Heart right ventricle (tissue), 16 donors: ENCODE measurements at regions not wholly inside any gene's neighbourhood (a gene's known extent, or its start where the extent isn't known, plus 50 kb on each side); places are given as distances from the start of the nearest gene placed in this dataset.

Experiments
- ATAC-seq, 8 donors: fragments of 200-7000 bp; cut with Tn5 transposase; one replicate each; pipeline ENCODE4 v1.9.1; 2020; ENCODE audit warnings: mild to moderate bottlenecking in 8 of 8, moderate library complexity in 8 of 8, moderate number of reproducible peaks in 1 of 8
- DNase-seq, 2 donors: peaks; one replicate each; pipeline ENCODE4 v3.0.0-alpha.2; 2020
- H3K27ac ChIP-seq, 10 donors: fragments of 200-600 bp; sonication (generic) in 2 of 10; one replicate each; pipeline versions ENCODE4 v1.5.0 to v1.8.0; 2020 to 2022; ENCODE audit warnings: mild to moderate bottlenecking in 3 of 10
- H3K27me3 ChIP-seq, 7 donors: fragments of 200-600 bp; one replicate each; pipeline ENCODE4 v1.8.0; 2021 to 2022; ENCODE audit warnings: mild to moderate bottlenecking in 2 of 7
- H3K36me3 ChIP-seq, 9 donors: fragments of 200-600 bp; sonication (generic) in 1 of 9; one replicate each; pipeline versions ENCODE4 v1.5.0 to v1.8.0; 2020 to 2022; ENCODE audit warnings: mild to moderate bottlenecking in 2 of 9
- H3K4me1 ChIP-seq, 9 donors: fragments of 200-600 bp; sonication (generic) in 1 of 9; one replicate each; pipeline versions ENCODE4 v1.5.0 to v1.8.0; 2020 to 2022; ENCODE audit warnings: mild to moderate bottlenecking in 4 of 9
- H3K4me3 ChIP-seq, 10 donors: fragments of 200-600 bp; sonication (generic) in 2 of 10; one replicate each; pipeline versions ENCODE4 v1.5.0 to v1.8.0; 2020 to 2022; ENCODE audit warnings: mild to moderate bottlenecking in 7 of 10, moderate library complexity in 2 of 10
- H3K9me3 ChIP-seq, 11 donors: fragments of 200-600 bp in 10 of 11; sonication (generic) in 2 of 11; one replicate each; pipeline versions ENCODE4 v1.5.0 to v1.8.0; 2013 to 2022; ENCODE audit warnings: mild to moderate bottlenecking in 2 of 11, control low read depth in 1 of 11, moderate library complexity in 1 of 11
- WGBS, 2 donors: extraction: QIAGEN DNeasy Blood & Tissue Kit; methylation state at CpG; one replicate each; pipeline ENCODE4 v1.1.7; 2013; ENCODE audit warnings: inconsistent platforms in 1 of 2; 5-methylcytosine and 5-hydroxymethylcytosine counted together
- intact Hi-C, 10 donors: fragments of 100-400 bp; cut with DNase I; formaldehyde crosslinking; loops; one replicate each; pipeline versions ENCODE4 v1.11.1 to v1.14.2; 2022
- TF ChIP-seq, protein P1 (sequence below), 9 donors: fragments of 200-600 bp; sonication (generic) in 2 of 9; IDR thresholded peaks; one replicate each; pipeline versions ENCODE4 v1.5.0 to v1.8.0; 2021 to 2022; ENCODE audit warnings: antibody characterized with exemption in 9 of 9, mild to moderate bottlenecking in 5 of 9, moderate library complexity in 1 of 9
- donor health status: Arrhythmogenic right ventricular cardiomyopathy.
- donor health status: ischemic (EF 13 %, LVEDD 7.1; RV severe dilation, severe dysfunction).
- donor health status: healthy with polysubstance abuse.
- donor health status: DM: no; HTN: yes; CAD: no.
- donor health status: DM: no; HTN: no; CAD: no.
- donor health status: ischemic (EF 25% LVEDD 6.9; RV normal size, moderate dysfunction).
- donor health status: ischemic (EF 25% LVEDD 5.7; RV mildly dilated, moderate dysfunction).
- donor health status: healthy.
- donor health status: DM: yes; HTN: yes; CAD: no.
- donor health status: Ischemic cardiomyopathy.
- donor health status: ischemic (EF 35%, LVEDD 5.7; RV mildly dilated, moderate dysfunction).
- donor health status: nonischemic (EF 11% LVEDD 7.7; RV severe dilation, severe dysfunction).
- donor health status: DM: yes; HTN: yes; CAD: no.
- donor health status: PGD.
- donor health status: ischemic (EF 29% LVEDD 5.4; RV normal size, mild dysfunction).
- donor health status: nonischemic (EF 23%, LVEDD 6.1; RV moderate dilation, normal function).

DNA sequence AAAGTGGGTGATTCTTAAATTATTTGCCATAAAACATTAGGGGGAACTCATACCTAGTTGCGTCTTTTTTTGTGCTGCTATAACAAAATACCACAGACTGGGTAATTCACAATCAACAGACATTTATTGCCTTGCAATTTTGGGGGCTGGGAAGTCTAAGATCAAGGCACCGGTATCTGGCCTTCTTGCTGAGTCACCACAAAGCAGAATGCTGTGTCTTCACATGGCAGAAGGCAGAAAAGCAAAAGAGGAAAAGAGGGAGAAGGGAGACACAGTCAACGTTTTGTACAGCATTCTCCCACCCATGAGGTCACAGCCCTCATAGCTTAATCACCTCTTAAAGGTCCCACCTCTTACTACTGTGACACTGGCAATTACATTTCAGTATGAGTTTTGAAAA is 291.0 kb downstream of the CHRM3 start:
- Histone ChIP-seq H3K4me1 (no peaks in the 10 kb centered on the region), H3K27ac (no peak overlapping the region), H3K4me3 (no peak overlapping the region), H3K9me3 (no peaks in the 10 kb centered on the region), H3K36me3 (no peaks in the 10 kb centered on the region), H3K27me3 (peaks cover 0 to 5% (median 0%) of the 10 kb centered on the region in 7 donors)
- no peak for ATAC-seq
- no peak for DNase-seq
- TF ChIP-seq, protein P1, sequence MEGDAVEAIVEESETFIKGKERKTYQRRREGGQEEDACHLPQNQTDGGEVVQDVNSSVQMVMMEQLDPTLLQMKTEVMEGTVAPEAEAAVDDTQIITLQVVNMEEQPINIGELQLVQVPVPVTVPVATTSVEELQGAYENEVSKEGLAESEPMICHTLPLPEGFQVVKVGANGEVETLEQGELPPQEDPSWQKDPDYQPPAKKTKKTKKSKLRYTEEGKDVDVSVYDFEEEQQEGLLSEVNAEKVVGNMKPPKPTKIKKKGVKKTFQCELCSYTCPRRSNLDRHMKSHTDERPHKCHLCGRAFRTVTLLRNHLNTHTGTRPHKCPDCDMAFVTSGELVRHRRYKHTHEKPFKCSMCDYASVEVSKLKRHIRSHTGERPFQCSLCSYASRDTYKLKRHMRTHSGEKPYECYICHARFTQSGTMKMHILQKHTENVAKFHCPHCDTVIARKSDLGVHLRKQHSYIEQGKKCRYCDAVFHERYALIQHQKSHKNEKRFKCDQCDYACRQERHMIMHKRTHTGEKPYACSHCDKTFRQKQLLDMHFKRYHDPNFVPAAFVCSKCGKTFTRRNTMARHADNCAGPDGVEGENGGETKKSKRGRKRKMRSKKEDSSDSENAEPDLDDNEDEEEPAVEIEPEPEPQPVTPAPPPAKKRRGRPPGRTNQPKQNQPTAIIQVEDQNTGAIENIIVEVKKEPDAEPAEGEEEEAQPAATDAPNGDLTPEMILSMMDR (IDR thresholded peaks at IDR 0.05): no peak
- intact Hi-C loops: no loop called here
- 59 to 66% methylated on average over 3 of the region's 3 CpGs for WGBS, 2 donors

DNA sequence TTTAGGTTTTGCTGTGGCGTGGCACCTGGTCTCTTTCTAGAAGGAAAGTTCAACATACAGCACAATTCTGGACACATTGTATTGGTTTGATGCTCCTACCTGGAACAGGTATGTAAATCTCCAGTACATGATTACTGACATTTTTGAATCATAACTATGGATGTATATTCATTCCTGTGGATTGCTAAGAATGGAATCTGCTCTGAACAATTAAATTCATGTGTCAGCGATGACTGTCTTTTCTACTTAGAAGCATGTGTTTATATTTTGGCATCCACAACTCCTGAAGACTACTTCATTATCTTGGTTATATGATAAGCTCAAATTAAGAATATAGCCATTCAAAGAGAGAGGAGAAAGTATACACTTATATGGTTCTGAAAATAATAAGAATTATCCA is 291.8 kb downstream of the CHRM3 start:
- Histone ChIP-seq H3K27me3 (peaks cover 0 to 5% (median 0%) of the 10 kb centered on the region in 7 donors), H3K4me3 (no peak overlapping the region), H3K9me3 (no peaks in the 10 kb centered on the region), H3K36me3 (no peaks in the 10 kb centered on the region), H3K4me1 (no peaks in the 10 kb centered on the region), H3K27ac (no peak overlapping the region)
- no peak for ATAC-seq
- TF ChIP-seq, protein P1 (IDR thresholded peaks at IDR 0.05): no peak
- DNase-seq: no peak
- 94 to 96% methylated on average over 2 of the region's 2 CpGs for WGBS, 2 donors
- intact Hi-C loops: no loop called here

DNA sequence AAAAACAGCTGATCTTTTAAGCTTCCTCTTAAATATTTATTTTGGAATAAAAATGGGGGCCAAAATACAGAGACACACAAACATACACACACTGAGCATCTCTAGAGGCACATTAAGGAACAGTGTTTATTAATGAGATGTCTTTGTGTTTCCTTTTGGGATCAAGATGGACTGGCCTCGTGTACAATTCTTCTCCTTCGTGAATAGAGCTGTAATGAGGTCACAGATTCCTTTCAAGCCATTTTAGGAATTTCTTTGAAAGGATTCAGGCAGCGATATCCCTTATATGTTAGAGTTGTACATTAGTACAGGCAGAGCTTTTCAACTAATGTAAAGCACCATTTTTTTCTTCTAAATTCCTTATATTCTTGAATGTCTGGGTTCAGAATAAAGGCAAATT is 295.7 kb downstream of the CHRM3 start:
- Histone ChIP-seq H3K4me1 (no peaks in the 10 kb centered on the region), H3K9me3 (no peaks in the 10 kb centered on the region), H3K4me3 (no peak overlapping the region), H3K27ac (no peak overlapping the region), H3K36me3 (no peaks in the 10 kb centered on the region), H3K27me3 (no peaks in the 10 kb centered on the region)
- no peak for DNase-seq
- WGBS, 2 donors: 41 to 46% methylated on average over 3 of the region's 3 CpGs
- no peak for ATAC-seq
- intact Hi-C loops: no loop called here
- TF ChIP-seq, protein P1 (IDR thresholded peaks at IDR 0.05): no peak

DNA sequence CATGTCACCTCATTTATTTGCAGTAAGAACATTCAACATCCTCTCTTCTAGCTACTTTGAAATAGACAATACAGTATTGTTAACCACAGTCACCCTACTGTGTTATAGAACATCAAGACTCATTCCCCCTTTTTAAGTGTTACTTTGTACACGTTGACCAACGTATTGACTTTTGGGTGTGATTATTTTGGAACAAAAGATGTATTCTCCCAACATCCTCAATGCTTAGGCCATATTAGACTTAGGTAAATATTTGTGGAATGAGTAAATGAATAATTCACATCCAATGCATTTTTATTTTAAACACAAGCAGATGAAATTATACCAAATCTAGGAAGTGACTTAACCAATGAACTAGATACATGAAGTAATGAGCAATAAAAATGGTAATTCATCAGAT is 296.6 kb downstream of the CHRM3 start:
- intact Hi-C loops: no loop called here
- Histone ChIP-seq H3K4me3 (no peak overlapping the region), H3K4me1 (no peaks in the 10 kb centered on the region), H3K27ac (no peak overlapping the region), H3K9me3 (no peaks in the 10 kb centered on the region), H3K36me3 (no peaks in the 10 kb centered on the region), H3K27me3 (no peaks in the 10 kb centered on the region)
- TF ChIP-seq, protein P1 (IDR thresholded peaks at IDR 0.05): no peak
- DNase-seq: no peak
- WGBS, 2 donors: 68 to 79% methylated on average over 2 of the region's 2 CpGs
- ATAC-seq: no peak

DNA sequence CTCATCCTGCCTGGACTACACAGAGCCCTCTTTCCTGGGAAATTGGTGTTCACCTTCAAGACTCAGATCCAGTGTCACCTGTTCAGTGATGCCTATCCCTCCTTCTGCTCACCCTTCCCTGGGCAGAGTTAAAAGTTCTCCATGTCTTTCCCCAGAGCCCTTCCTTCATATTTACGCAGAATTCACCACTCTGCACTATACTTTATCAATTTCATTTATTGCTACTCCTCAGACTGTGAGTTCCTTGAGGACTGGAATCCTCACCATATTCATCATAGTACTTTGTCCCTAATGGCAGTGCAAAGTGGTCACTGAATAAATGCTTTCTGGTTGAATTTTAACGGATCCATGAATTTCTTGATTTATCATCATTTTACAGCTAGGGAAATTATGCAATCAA is 300.0 kb downstream of the CHRM3 start:
- H3K27me3 ChIP-seq: no peaks in the 10 kb centered on the region
- no peak for ATAC-seq
- no peaks in the 10 kb centered on the region for H3K4me1 ChIP-seq
- intact Hi-C loops: no loop called here
- no peaks in the 10 kb centered on the region for H3K36me3 ChIP-seq
- H3K9me3 ChIP-seq: no peaks in the 10 kb centered on the region
- TF ChIP-seq, protein P1 (IDR thresholded peaks at IDR 0.05): no peak
- H3K27ac ChIP-seq: no peak overlapping the region
- DNase-seq: no peak
- H3K4me3 ChIP-seq: no peak overlapping the region
- WGBS, 2 donors: 85 to 96% methylated on average over 2 of the region's 2 CpGs
